HG03025 (cell line): ENCODE measurements at regions not wholly inside any gene's neighbourhood (a gene's known extent, or its start where the extent isn't known, plus 50 kb on each side); places are given as distances from the start of the nearest gene placed in this dataset.

Source experiments
- ATAC-seq: cut with Tn5 transposase; IDR thresholded peaks from one replicate; pipeline ENCODE4 v1.9.1; 2021; ENCODE audit warnings: mild to moderate bottlenecking, moderate library complexity; ENCODE audit not compliant: unreplicated experiment, low FRiP score

DNA sequence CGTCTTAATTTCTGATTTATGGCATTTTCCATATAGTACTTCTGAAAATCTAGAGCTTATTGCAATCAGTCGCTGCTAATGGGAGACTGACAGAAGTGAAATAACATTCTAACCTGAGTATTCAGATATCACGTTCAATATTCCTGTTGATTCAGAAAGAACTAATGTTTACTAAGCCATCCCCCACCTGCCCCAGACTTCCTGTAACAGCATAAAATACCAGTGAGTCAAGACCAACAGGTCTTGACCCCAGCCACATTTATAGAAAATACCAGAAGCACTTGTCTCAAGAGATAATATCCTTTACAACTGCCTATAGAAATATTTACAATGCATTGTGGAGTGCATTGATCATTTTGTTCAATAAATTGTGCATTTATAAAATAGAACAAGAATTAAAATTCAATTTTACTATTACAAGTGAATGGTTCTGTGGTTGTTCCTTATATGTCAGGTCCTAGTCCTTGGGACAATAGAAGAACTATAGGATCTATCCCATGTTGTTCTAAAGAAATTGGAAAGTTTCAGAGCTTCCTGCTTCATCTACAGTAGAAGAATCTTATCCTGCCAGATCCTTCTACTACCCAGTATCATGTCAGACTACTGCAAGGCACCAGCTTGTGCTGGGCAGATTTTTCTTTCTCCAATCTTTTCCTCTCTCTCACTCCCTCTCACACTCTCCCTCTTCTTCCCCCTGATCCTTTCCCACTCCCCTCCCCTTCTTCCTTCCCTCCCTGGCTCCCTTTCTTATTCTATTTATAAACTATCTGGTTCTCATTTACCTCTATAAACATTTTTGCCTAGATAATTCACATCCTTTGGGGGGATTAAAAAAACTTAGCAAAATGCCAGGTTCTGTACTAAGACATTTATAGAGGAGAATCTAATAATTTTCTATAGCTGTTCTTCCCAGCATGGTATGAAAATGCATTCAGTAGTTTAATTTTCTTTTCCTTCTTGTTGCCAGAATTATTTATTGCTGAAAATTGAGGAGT lies 629.9 kb downstream of the DIAPH3 start:
- ATAC-seq = no peak

- ATAC-seq = no peak
Measured at GRCh38 chr13:59534806-59535205, 628.9 kb downstream of the DIAPH3 start.

DNA sequence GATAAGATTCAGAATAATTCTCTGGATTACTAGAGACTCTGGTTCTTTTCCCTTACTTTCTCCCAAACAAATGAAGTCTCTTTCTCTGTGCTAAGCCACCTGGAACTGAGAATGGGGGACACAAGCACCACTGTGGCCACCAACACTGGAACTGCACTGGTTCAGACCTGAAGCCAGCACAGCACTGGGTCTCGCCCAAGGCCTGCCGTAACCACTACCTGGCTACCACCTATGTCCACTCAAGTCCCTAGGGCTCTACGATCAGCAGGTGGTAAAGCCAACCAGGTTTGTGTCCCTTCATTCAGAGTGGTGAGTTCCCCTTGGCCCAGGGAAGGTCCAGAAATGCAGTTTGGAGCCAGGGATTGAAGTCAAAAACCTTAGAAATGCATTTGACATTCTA lies 626.2 kb downstream of the DIAPH3 start:
- no peak for ATAC-seq

DNA sequence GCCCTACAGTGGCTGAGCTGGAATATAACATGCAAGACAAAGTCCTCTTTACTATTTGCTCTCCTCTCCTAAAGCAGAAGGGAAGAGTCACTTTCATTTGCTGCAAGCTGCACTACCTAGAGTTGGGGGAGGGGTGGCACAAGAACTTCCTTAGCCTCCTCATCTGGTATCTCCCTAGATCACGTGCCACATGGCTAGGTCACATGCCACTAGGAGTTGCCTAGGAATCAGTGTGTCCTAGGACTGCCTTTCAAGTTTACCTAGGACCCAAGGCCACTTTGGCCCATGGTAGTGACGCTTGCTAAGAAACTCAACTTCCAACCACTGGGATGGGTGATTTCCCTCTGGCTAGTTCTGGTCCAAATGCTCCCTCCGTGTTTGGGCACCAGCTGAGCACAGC lies 625.2 kb downstream of the DIAPH3 start:
- ATAC-seq = no peak

GRCh38 chr13:59542303-59542702 lies 621.4 kb downstream of the DIAPH3 start:
- ATAC-seq = no peak

DNA sequence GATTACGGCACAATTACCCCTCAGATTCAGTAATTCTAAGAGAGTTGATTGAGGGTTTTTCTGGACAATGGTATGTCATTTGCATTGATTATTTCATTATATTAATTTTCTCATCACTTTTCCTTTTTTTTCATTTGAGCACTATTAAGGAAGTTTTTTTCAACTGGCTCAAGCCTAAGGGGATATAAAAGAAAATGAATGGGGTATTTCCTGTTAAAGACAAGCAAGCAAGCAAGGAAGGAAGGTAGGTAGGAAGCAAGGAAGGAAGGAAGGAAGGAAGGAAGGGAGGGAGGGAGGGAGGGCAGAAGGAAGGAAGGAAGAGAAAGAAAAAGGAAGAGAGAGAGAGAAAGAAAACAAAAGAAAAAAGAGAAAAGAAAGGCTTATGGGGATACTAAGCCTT lies 620.3 kb downstream of the DIAPH3 start:
- ATAC-seq = no peak

DNA sequence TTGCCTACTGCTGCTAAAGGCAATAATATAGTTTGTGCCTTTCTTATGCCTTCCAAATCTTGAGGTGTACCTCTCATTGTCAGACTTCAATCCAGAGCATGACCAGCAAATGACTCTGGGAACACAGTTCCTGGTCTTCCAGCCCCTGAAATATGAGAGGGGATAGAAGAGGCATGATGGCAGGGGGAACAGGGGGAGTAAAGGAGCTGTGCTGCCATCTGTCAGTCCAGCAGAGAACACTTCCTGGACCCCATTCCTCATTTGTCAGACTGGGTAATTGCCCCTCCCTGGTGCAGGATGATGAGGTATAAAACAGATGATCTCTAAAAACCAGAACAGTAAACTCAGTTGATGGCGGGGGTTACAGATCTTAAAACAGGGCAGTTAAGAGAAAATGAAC lies 618.7 kb downstream of the DIAPH3 start:
- ATAC-seq = no peak

- no peak for ATAC-seq
Measured at GRCh38 chr13:59546178-59546577, 617.5 kb downstream of the DIAPH3 start.

GRCh38 chr13:59547950-59548349 lies 615.8 kb downstream of the DIAPH3 start:
- ATAC-seq = no peak

DNA sequence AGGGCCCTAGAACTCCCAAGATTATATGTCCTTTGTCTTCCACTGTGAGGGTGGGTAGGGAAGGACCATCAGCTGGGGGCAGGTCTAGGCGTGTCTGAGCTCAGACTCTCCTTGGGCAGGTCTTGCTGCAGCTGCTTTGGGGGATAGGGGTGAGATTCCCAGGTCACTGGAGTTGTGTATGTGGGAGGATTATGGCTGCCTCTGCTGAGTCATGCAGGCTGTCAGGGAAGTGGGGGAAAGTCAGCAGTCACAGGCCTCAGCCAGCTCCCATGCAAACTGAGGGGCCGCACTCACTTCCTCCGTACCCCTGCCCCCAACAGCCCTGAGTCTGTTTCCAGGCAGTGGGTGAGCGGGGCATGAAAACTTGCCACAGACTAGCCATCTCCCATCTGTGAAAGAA lies 600.8 kb downstream of the DIAPH3 start:
- ATAC-seq = no peak

DNA sequence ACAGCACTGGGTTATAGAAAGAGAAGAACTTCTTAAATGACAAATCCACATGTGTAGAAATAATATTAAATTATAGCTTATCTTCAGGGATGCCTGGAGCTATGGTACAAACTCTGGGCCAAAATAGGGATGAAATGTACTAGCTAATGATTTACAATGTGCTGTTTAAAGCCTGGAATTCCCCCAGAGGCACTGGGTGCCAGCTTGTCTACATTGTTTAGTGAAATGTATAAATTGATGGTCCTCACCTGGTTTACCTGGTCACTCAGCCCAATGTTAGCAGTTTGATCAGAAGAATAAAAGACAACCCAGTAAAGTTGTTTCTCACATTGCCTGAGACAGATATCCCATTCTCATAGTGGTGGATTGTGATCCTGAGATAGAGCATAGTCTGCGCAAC lies 597.2 kb downstream of the DIAPH3 start:
- no peak for ATAC-seq

DNA sequence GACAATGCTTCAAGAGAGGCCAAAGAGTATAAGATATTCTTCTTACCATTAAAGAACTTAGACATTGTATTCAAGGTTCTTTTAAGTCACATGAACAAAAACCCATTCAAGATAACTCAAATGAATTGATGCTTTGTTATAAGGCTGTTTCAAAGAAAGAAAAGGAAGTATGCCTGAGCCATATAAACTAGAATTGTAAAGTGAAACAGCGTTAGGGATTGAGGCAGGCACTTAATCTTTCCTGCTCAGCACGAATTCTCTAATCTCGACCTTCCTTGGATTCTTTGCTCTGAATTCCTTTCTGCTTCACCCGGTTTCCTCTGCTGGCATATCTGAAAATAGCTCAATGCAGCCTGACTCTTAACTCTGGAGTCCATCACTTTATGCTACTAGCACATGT lies 595.4 kb downstream of the DIAPH3 start:
- ATAC-seq = no peak

- no peak for ATAC-seq
Measured at GRCh38 chr13:59570204-59570603, 593.5 kb downstream of the DIAPH3 start.

GRCh38 chr13:59584101-59584500 lies 579.6 kb downstream of the DIAPH3 start:
- ATAC-seq = no peak

GRCh38 chr13:59584761-59585670 lies 578.7 kb downstream of the DIAPH3 start:
- no peak for ATAC-seq

- ATAC-seq = no peak
Measured at GRCh38 chr13:59587030-59587429, 576.7 kb downstream of the DIAPH3 start.

- ATAC-seq = no peak
Measured at GRCh38 chr13:59587971-59588716, 575.6 kb downstream of the DIAPH3 start.

GRCh38 chr13:59588717-59589067 lies 575.0 kb downstream of the DIAPH3 start:
- no peak for ATAC-seq

DNA sequence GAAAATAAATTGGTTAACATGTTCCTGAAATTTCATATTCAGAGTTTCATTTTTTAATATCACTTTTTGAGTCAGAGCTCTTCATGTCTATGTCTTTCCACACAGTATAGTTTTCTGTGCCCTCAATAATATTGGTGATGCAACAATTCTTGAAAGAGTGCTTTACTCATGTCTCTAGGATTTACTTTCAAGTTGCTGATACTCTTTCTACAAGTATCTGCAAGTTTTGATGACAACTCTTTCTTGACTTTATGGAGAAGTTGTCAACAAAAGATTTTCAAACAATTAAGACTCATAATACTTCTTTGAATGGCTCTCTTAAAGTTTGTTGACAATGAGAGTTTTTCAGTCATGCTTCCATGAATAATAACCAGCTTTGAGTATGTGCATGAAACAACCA lies 561.7 kb downstream of the DIAPH3 start:
- no peak for ATAC-seq

DNA sequence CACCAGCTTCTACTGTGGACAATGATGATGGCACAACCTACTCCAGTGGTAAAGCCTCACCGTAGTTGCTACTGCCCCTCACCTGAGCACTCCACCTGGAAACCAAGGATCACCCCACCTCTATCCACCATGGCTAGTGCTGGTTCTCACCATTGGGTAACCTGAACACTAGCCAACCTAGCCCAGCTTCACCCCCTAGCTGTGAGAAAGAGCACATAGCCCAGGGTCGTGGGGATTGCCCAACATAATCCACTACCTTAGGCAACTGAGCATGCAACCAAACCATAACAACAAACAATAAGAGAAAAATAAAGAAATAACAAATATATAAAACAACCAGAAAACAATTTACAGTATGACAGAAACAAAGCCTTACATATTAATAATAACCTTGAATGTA lies 560.1 kb downstream of the DIAPH3 start:
- ATAC-seq = no peak

DNA sequence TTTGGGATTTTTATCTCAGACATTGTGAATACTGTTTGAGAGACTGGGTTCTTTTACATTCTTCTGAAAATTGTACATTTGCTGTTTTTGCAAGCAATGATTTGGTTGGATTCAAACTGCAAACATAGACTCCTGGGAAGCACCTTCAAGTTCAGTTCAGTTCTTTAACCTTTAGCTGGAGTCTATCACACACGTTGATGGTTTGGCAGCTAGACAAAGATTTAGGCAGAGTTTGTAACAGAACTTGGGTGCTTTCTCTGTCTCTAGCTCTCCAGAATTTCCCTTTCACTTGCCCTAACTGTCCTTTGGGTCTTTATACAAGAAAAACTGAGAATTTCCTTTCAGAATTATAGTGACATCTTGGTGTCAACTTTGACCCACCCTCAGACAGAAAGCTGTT lies 556.6 kb downstream of the DIAPH3 start:
- ATAC-seq = no peak
